22Rv1 (cell line): ENCODE measurements at regions not wholly inside any gene's neighbourhood (a gene's known extent, or its start where the extent isn't known, plus 50 kb on each side); places are given as distances from the start of the nearest gene placed in this dataset.
"Not testable (repeated sequence)": the region's sequence is repeated elsewhere in the genome, so short reads cannot be mapped to it uniquely, and the experiment has no call there.

Source experiments
- CTCF ChIP-seq: fragments of 450-650 bp; IDR thresholded peaks from 2 replicates; pipeline ENCODE4 v1.5.1; 2017; ENCODE audit warnings: mild to moderate bottlenecking
- ZFX ChIP-seq: fragments of 450-650 bp; IDR thresholded peaks from 2 replicates; pipeline ENCODE4 v1.6.1; 2017; ENCODE audit warnings: antibody characterized with exemption, borderline replicate concordance

GRCh38 chr17:51482248-51482647 is 221.9 kb downstream of the UTP18 start:
- not testable (repeated sequence) for TF ChIP-seq CTCF, ZFX
